NOMO-1 treated with DMSO at 0.1 percent for 48 hours (cell line): ENCODE measurements at regions not wholly inside any gene's neighbourhood (a gene's known extent, or its start where the extent isn't known, plus 50 kb on each side); places are given as distances from the start of the nearest gene placed in this dataset.

ENCODE experiments used
- DNase-seq: peaks from one replicate; lab custom pipeline; 2025; ENCODE audit not compliant: unreplicated experiment; lab: John Stamatoyannopoulos, UW

DNA sequence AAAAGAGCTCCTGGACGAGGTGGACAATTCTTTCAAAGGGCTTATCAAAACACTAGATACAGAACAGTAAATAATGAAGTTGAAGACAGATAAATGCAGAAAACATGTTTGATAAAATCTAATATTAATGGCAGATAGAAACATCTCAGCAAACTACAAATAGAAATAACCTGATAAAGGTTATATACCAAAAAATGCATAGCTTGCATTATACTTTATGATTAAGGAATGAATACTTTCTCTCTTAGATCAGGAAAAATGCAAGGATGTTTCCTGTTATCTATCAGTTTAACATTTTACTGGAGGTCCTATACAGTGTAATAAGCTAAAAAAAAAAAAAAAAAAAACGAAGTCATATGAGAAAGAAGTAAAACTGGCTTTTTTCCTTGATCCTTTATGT lies 304.5 kb upstream of the CXorf51A start:
- no peak for DNase-seq

DNA sequence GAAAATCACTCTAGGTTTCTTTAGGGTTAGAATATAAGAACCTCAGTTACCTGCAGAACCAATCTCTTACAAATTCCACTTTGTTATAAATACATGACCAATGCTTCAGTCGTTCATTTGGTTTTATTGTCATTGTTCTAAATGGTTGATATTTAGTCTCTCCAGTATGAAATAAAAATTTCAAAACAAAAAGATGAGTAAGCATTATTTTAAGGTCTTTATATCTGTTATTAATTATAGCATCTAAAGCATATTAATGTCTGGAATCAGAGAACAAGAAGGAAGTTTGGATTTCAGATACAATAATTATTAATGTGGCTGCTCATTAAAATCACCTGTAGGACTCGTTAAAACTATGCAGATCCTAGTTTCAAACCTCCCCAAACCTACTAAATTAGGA lies 265.4 kb upstream of the CXorf51A start:
- no peak for DNase-seq

DNA sequence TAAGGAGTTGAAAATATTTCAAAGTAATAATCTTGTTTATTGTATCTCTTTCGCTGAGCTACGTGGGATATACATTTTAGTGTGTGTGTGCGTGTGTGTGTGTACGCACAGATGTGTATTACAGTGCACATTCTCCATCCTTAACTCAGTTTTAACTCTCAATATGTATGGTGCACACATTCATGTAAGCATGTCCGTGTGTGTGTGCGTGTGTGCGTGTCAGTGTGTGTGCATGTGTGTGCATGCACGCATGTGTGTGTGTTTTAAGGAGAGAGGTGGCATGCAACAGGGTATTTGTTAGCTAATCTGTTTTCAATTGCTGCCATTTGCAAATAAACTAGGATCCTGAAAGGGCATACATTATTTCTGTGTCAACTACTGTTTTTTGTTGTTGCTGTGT lies 264.9 kb upstream of the CXorf51A start:
- no peak for DNase-seq

DNA sequence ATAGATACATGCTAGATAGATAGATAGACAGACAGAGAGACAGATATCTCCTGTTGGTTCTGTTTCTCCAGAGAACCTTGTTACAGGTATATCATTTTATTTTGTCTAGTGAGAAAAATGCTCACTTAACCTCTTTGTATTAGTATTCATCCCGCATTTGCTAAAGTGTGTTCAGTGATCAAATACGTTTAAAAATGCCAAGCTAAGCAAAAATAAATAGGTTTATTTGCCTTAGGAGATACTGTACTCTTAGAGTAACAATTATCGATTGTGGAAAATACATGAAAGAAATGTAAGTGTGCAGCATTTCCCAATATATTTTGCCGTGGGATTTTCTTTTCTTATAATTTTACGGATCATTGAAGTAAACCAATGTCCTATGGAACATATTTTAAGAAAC lies 262.9 kb upstream of the CXorf51A start:
- no peak for DNase-seq

DNA sequence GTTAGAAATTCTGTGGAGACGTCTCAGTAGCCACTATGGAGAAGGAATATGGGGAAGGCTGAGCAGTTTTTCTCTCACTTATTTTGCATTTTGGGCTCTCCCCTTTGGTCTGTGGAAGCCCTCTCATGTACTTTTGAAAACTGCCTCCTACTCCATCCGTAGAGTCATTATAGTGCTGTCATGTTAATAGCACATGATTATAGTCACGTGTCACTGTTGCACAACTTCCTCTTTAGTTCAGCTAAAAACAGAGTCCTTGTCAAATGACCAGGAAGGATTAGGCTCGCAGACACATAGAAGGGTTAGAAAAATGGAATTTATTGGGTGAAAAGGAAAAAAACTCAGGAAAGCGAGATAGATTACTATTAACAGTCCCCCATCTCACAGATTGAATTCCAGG lies 258.2 kb upstream of the CXorf51A start:
- peak; percentile 32 for DNase-seq

DNA sequence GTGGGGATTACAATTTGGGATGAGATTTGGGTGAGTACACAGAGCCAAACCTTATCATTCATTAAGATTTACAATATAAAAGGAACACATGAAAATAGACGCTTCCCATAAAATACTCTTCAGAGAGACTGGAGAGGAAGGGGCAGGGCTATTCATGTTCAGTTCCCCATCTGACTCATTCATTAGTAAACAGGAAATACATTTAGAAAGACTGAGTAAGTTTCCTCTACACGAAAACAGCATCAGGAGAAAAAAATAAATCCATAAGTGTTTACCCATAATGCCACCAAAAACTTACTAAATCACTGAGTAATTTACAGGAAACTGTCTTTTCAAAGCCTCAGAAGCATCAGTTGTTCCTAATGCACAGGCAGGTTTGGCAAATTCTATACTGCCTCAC lies 255.4 kb upstream of the CXorf51A start:
- DNase-seq: no peak
